Right lobe of liver (tissue), 6 donors: ENCODE measurements at regions not wholly inside any gene's neighbourhood (a gene's known extent, or its start where the extent isn't known, plus 50 kb on each side); places are given as distances from the start of the nearest gene placed in this dataset.

Experiments used
- ATAC-seq, 4 donors: fragments of 200-7000 bp; cut with Tn5 transposase; one replicate each; pipeline ENCODE4 v1.9.1; 2020; ENCODE audit warnings: mild to moderate bottlenecking in 4 of 4, moderate library complexity in 4 of 4
- DNase-seq, 3 donors: peaks; one replicate each; pipeline ENCODE4 v3.0.0-alpha.2; 2020
- H3K27ac ChIP-seq, 3 donors: fragments of 200-600 bp; one replicate each; pipeline ENCODE4 v1.8.0; 2022
- H3K27me3 ChIP-seq, 2 donors: fragments of 200-600 bp; one replicate each; pipeline ENCODE4 v1.8.0; 2022
- H3K36me3 ChIP-seq, 4 donors: fragments of 200-600 bp; sonication (generic) in 1 of 4; one replicate each; pipeline versions ENCODE4 v1.5.1 to v1.8.0; 2017 to 2022; ENCODE audit warnings: control low read depth in 1 of 4
- H3K4me1 ChIP-seq, 4 donors: fragments of 200-600 bp; sonication (generic) in 1 of 4; one replicate each; pipeline versions ENCODE4 v1.5.1 to v1.8.0; 2017 to 2022; ENCODE audit warnings: control low read depth in 1 of 4
- H3K4me3 ChIP-seq, 3 donors: fragments of 200-600 bp; one replicate each; pipeline ENCODE4 v1.8.0; 2022
- H3K9me3 ChIP-seq, 4 donors: fragments of 200-600 bp; sonication (generic) in 1 of 4; one replicate each; pipeline versions ENCODE4 v1.5.1 to v1.8.0; 2017 to 2022; ENCODE audit warnings: control low read depth in 1 of 4
- CTCF ChIP-seq, 4 donors: fragments of 200-600 bp in 3 of 4; fragments of 450-650 bp in 1 of 4; IDR thresholded peaks; one replicate each; pipeline versions ENCODE4 v1.5.1 to v1.8.0; 2016 to 2022; ENCODE audit warnings: antibody characterized with exemption in 4 of 4, mild to moderate bottlenecking in 2 of 4
- POLR2A ChIP-seq: fragments of 450-650 bp; IDR thresholded peaks from one replicate; pipeline ENCODE4 v1.6.1; 2017; ENCODE audit warnings: antibody characterized with exemption, mild to moderate bottlenecking
- WGBS: methylation state at CpG from one replicate; pipeline ENCODE4 v1.1.6; 2018; ENCODE audit warnings: low coverage, low lambda C conversion rate; ENCODE audit not compliant: insufficient coverage; ENCODE audit errors: missing lambda C conversion rate; 5-methylcytosine and 5-hydroxymethylcytosine counted together
- intact Hi-C, 2 donors: fragments of 100-400 bp; cut with DNase I; formaldehyde crosslinking; loops; one replicate each; pipeline versions ENCODE4 v1.11.2 to v1.14.1; 2022
- donor health status: DM: no; HTN: yes; CAD: no.
- donor health status: DM: no; HTN: no; CAD: no.
- donor health status: DM: no; HTN: no; CAD: no.
- donor health status: DM: no; HTN: yes; CAD: no.
- donor health status: DM: no; HTN: yes; CAD: no.

- Histone ChIP-seq H3K4me1 (no peaks in the 10 kb centered on the region), H3K4me3 (no peak overlapping the region), H3K9me3 (no peaks in the 10 kb centered on the region), H3K27me3 (no peaks in the 10 kb centered on the region), H3K36me3 (no peaks in the 10 kb centered on the region), H3K27ac (no peak overlapping the region)
- 100% methylated on average over 1 of the region's 1 CpG for WGBS
- DNase-seq (no peak), ATAC-seq (no peak)
- intact Hi-C loops, result no loop called here
- TF ChIP-seq POLR2A (no peak), CTCF (IDR thresholded peaks at IDR 0.05) (no peak)
Observed at GRCh38 chr2:138103156-138103555, 138.9 kb downstream of the HNMT start.

GRCh38 chr2:138104071-138104470, 139.8 kb downstream of the HNMT start:
- H3K36me3 ChIP-seq, result no peaks in the 10 kb centered on the region
- intact Hi-C loops, result no loop called here
- DNase-seq (no peak), ATAC-seq (no peak)
- 57% methylated on average over 1 of the region's 1 CpG for WGBS
- no peaks in the 10 kb centered on the region for H3K4me1 ChIP-seq
- TF ChIP-seq POLR2A, result no peak
- TF ChIP-seq CTCF (IDR thresholded peaks at IDR 0.05), result no peak
- H3K4me3 ChIP-seq, result no peak overlapping the region
- no peaks in the 10 kb centered on the region for H3K27me3 ChIP-seq
- H3K9me3 ChIP-seq, result no peaks in the 10 kb centered on the region
- H3K27ac ChIP-seq, result no peak overlapping the region

- ATAC-seq, result no peak
- Histone ChIP-seq H3K27me3 (no peaks in the 10 kb centered on the region), H3K36me3 (no peaks in the 10 kb centered on the region), H3K27ac (no peak overlapping the region), H3K4me3 (no peak overlapping the region), H3K9me3 (no peaks in the 10 kb centered on the region), H3K4me1 (no peaks in the 10 kb centered on the region)
- intact Hi-C loops, result no loop called here
- WGBS, result 60% methylated on average over 1 of the region's 1 CpG
- no peak for DNase-seq
- no peak for TF ChIP-seq CTCF (IDR thresholded peaks at IDR 0.05)
- no peak for TF ChIP-seq POLR2A
Observed at GRCh38 chr2:138105358-138105757, 141.1 kb downstream of the HNMT start.

- Histone ChIP-seq H3K27me3 (no peaks in the 10 kb centered on the region), H3K27ac (no peak overlapping the region), H3K9me3 (no peaks in the 10 kb centered on the region), H3K36me3 (no peaks in the 10 kb centered on the region), H3K4me1 (peaks cover 0 to 9% (median 2%) of the 10 kb centered on the region in 4 donors), H3K4me3 (no peak overlapping the region)
- 0% methylated on average over 1 of the region's 1 CpG for WGBS
- DNase-seq (no peak), ATAC-seq (no peak)
- TF ChIP-seq POLR2A (no peak), CTCF (IDR thresholded peaks at IDR 0.05) (no peak)
- intact Hi-C loops, result no loop called here
Observed at GRCh38 chr2:138106606-138107005, 142.3 kb downstream of the HNMT start.

GRCh38 chr2:138107288-138107687, 143.0 kb downstream of the HNMT start:
- DNase-seq, result no peak
- intact Hi-C loops, result no loop called here
- WGBS, result 68% methylated on average over 4 of the region's 4 CpGs
- H3K4me1 ChIP-seq, result peaks cover 0 to 9% (median 2%) of the 10 kb centered on the region in 4 donors
- no peaks in the 10 kb centered on the region for H3K36me3 ChIP-seq
- H3K4me3 ChIP-seq, result no peak overlapping the region
- no peaks in the 10 kb centered on the region for H3K27me3 ChIP-seq
- peak in 1 of 4 donors; percentile 52 for ATAC-seq
- no peak overlapping the region for H3K27ac ChIP-seq
- TF ChIP-seq POLR2A, result no peak
- TF ChIP-seq CTCF (IDR thresholded peaks at IDR 0.05), result no peak
- no peaks in the 10 kb centered on the region for H3K9me3 ChIP-seq
